ENCODE measurements at regions not wholly inside any gene's neighbourhood (a gene's known extent, or its start where the extent isn't known, plus 50 kb on each side); places are given as distances from the start of the nearest gene placed in this dataset.

- TF ChIP-seq CTCF (IDR thresholded peaks at IDR 0.05) (no peak), BCL3 (IDR thresholded peaks at IDR 0.05) (no peak), HDAC2 (IDR thresholded peaks at IDR 0.05) (no peak)
Measured at GRCh38 chr2:52141076-52141475, 1109.1 kb upstream of the NRXN1 start.

Data from A549 (cell line).